Suprapubic skin (tissue), 4 donors: ENCODE measurements at regions not wholly inside any gene's neighbourhood (a gene's known extent, or its start where the extent isn't known, plus 50 kb on each side); places are given as distances from the start of the nearest gene placed in this dataset.

ENCODE experiments used
- DNase-seq, 2 donors: peaks; one replicate each; pipeline ENCODE4 v3.0.0-alpha.2; 2019; ENCODE audit warnings: low spot score in 2 of 2
- H3K27ac ChIP-seq: fragments of 200-600 bp; sonication (generic); one replicate; pipeline ENCODE4 v1.5.1; 2019
- H3K27me3 ChIP-seq: fragments of 200-600 bp; sonication (generic); one replicate; pipeline ENCODE4 v1.5.1; 2019
- H3K36me3 ChIP-seq: fragments of 200-600 bp; sonication (generic); one replicate; pipeline ENCODE4 v1.5.1; 2019
- H3K4me1 ChIP-seq: fragments of 200-600 bp; sonication (generic); one replicate; pipeline ENCODE4 v1.5.1; 2019
- H3K4me3 ChIP-seq: fragments of 200-600 bp; sonication (generic); one replicate; pipeline ENCODE4 v1.5.1; 2019; ENCODE audit warnings: mild to moderate bottlenecking
- H3K9me3 ChIP-seq: fragments of 200-600 bp; sonication (generic); one replicate; pipeline ENCODE4 v1.5.1; 2019
- CTCF ChIP-seq, 2 donors: fragments of 200-600 bp in 1 of 2; fragments of 450-650 bp in 1 of 2; sonication (generic) in 1 of 2; IDR thresholded peaks; one replicate each; pipeline ENCODE4 v1.5.1; 2016 to 2019; ENCODE audit warnings: antibody characterized with exemption in 2 of 2, mild to moderate bottlenecking in 1 of 2, moderate library complexity in 1 of 2
- EP300 ChIP-seq: sonication (generic); formaldehyde crosslinking; IDR thresholded peaks from one replicate; pipeline ENCODE4 v1.6.1; 2017; ENCODE audit warnings: antibody characterized with exemption
- POLR2A ChIP-seq, 2 donors: fragments of 450-650 bp; IDR thresholded peaks; one replicate each; pipeline ENCODE4 v1.6.1; 2017; ENCODE audit warnings: antibody characterized with exemption in 2 of 2, mild to moderate bottlenecking in 2 of 2, moderate library complexity in 2 of 2
- POLR2AphosphoS5 ChIP-seq, 3 donors: sonication (generic); formaldehyde crosslinking; IDR thresholded peaks; one replicate each; pipeline ENCODE4 v1.6.1; 2017; ENCODE audit warnings: antibody characterized with exemption in 3 of 3
- WGBS: methylation state at CpG from one replicate; pipeline ENCODE4 v1.1.5; 2018; 5-methylcytosine and 5-hydroxymethylcytosine counted together

- no peak for DNase-seq
- H3K27me3 ChIP-seq: no peaks in the 10 kb centered on the region
- no peak overlapping the region for H3K4me3 ChIP-seq
- TF ChIP-seq EP300: no peak
- TF ChIP-seq POLR2A (IDR thresholded peaks at IDR 0.05): no peak
- TF ChIP-seq POLR2AphosphoS5 (IDR thresholded peaks at IDR 0.05): no peak
- no peak for TF ChIP-seq CTCF (IDR thresholded peaks at IDR 0.05)
- no peaks in the 10 kb centered on the region for H3K36me3 ChIP-seq
- H3K27ac ChIP-seq: no peak overlapping the region
- no peaks in the 10 kb centered on the region for H3K9me3 ChIP-seq
- no peaks in the 10 kb centered on the region for H3K4me1 ChIP-seq
These were observed 310.5 kb upstream of the THBS1 start for GRCh38 chr15:39270221-39270855.

- 93% methylated on average over 7 of the region's 7 CpGs for WGBS
These were observed 309.9 kb upstream of the THBS1 start for GRCh38 chr15:39270934-39271333.

GRCh38 chr15:39272901-39273300, 308.0 kb upstream of the THBS1 start:
- WGBS: 94% methylated on average over 2 of the region's 2 CpGs
- Histone ChIP-seq H3K27me3 (no peaks in the 10 kb centered on the region), H3K9me3 (no peaks in the 10 kb centered on the region), H3K4me1 (no peaks in the 10 kb centered on the region), H3K36me3 (no peaks in the 10 kb centered on the region), H3K4me3 (no peak overlapping the region), H3K27ac (no peak overlapping the region)
- TF ChIP-seq POLR2A (IDR thresholded peaks at IDR 0.05) (no peak), POLR2AphosphoS5 (IDR thresholded peaks at IDR 0.05) (no peak), EP300 (no peak), CTCF (IDR thresholded peaks at IDR 0.05) (no peak)
- no peak for DNase-seq

More at GRCh38 chr15:39270934-39271333, 309.9 kb upstream of the THBS1 start:
- Histone ChIP-seq H3K36me3 (no peaks in the 10 kb centered on the region), H3K4me3 (no peak overlapping the region), H3K27ac (no peak overlapping the region), H3K4me1 (no peaks in the 10 kb centered on the region), H3K27me3 (no peaks in the 10 kb centered on the region), H3K9me3 (no peaks in the 10 kb centered on the region)
- no peak for TF ChIP-seq POLR2AphosphoS5 (IDR thresholded peaks at IDR 0.05)
- no peak for DNase-seq

- no peaks in the 10 kb centered on the region for H3K36me3 ChIP-seq
- H3K4me1 ChIP-seq: no peaks in the 10 kb centered on the region
- no peaks in the 10 kb centered on the region for H3K27me3 ChIP-seq
- DNase-seq: no peak
- no peaks in the 10 kb centered on the region for H3K9me3 ChIP-seq
- H3K4me3 ChIP-seq: no peak overlapping the region
- H3K27ac ChIP-seq: no peak overlapping the region
- TF ChIP-seq POLR2A (IDR thresholded peaks at IDR 0.05) (no peak), CTCF (IDR thresholded peaks at IDR 0.05) (no peak), POLR2AphosphoS5 (IDR thresholded peaks at IDR 0.05) (no peak), EP300 (no peak)
- 58% methylated on average over 4 of the region's 4 CpGs for WGBS
These were observed 307.0 kb upstream of the THBS1 start for GRCh38 chr15:39273717-39274411.

GRCh38 chr15:39275066-39275465, 305.8 kb upstream of the THBS1 start:
- Histone ChIP-seq H3K9me3 (no peaks in the 10 kb centered on the region), H3K4me1 (no peaks in the 10 kb centered on the region), H3K36me3 (no peaks in the 10 kb centered on the region), H3K4me3 (no peak overlapping the region), H3K27me3 (no peaks in the 10 kb centered on the region), H3K27ac (no peak overlapping the region)
- no peak for DNase-seq
- no peak for TF ChIP-seq POLR2A (IDR thresholded peaks at IDR 0.05)
- TF ChIP-seq CTCF (IDR thresholded peaks at IDR 0.05): no peak
- TF ChIP-seq POLR2AphosphoS5 (IDR thresholded peaks at IDR 0.05): no peak
- TF ChIP-seq EP300: no peak
- 77% methylated on average over 3 of the region's 3 CpGs for WGBS
